Loucy (cell line): ENCODE measurements at regions not wholly inside any gene's neighbourhood (a gene's known extent, or its start where the extent isn't known, plus 50 kb on each side); places are given as distances from the start of the nearest gene placed in this dataset.

ENCODE experiments used
- H2AFZ ChIP-seq: fragments of 200-600 bp; sonication (generic); 2 replicates; pipeline ENCODE4 v1.6.0; 2016; ENCODE audit warnings: antibody characterized with exemption, mild to moderate bottlenecking, low read length, moderate library complexity
- H3F3A ChIP-seq: fragments of 200-600 bp; 2 replicates; pipeline ENCODE4 v1.6.0; 2016; ENCODE audit warnings: antibody characterized with exemption, low read depth, mild to moderate bottlenecking
- H3K27me3 ChIP-seq: fragments of 200-600 bp; sonication (generic); 2 replicates; pipeline ENCODE4 v1.6.1; 2014; ENCODE audit warnings: low read length, mild to moderate bottlenecking; ENCODE audit not compliant: insufficient read depth, poor library complexity, severe bottlenecking
- H3K36me3 ChIP-seq: fragments of 200-600 bp; sonication (generic); 2 replicates; pipeline ENCODE4 v1.6.1; 2016; ENCODE audit warnings: low read length; ENCODE audit not compliant: insufficient read depth
- H3K4me1 ChIP-seq: fragments of 200-600 bp; sonication (generic); 2 replicates; pipeline ENCODE4 v1.5.1; 2014; ENCODE audit warnings: low read length, mild to moderate bottlenecking; ENCODE audit not compliant: insufficient read depth, poor library complexity, severe bottlenecking
- H3K4me2 ChIP-seq: fragments of 200-600 bp; sonication (generic); 2 replicates; pipeline ENCODE4 v1.6.0; 2014; ENCODE audit warnings: antibody characterized with exemption, low read length, low read depth, mild to moderate bottlenecking; ENCODE audit not compliant: poor library complexity, severe bottlenecking
- H3K4me3 ChIP-seq: fragments of 200-600 bp; sonication (generic); 2 replicates; pipeline ENCODE4 v1.5.1; 2014; ENCODE audit warnings: low read length, mild to moderate bottlenecking, mixed read lengths; ENCODE audit not compliant: poor library complexity, severe bottlenecking
- H3K79me2 ChIP-seq: fragments of 200-600 bp; sonication (generic); 2 replicates; pipeline ENCODE4 v1.6.1; 2014; ENCODE audit warnings: low read length; ENCODE audit not compliant: insufficient read depth
- H3K9ac ChIP-seq: fragments of 200-600 bp; sonication (generic); 2 replicates; pipeline ENCODE4 v1.6.0; 2014; ENCODE audit warnings: mild to moderate bottlenecking, low read depth, low read length, moderate library complexity; ENCODE audit not compliant: poor library complexity, severe bottlenecking
- H3K9me2 ChIP-seq: fragments of 200-600 bp; sonication (generic); replicated peaks from 2 replicates; pipeline ENCODE4 v1.6.1; 2016; ENCODE audit warnings: low read depth, low read length, mixed read lengths
- H3K9me3 ChIP-seq: fragments of 200-600 bp; sonication (generic); 2 replicates; pipeline ENCODE4 v1.6.1; 2014; ENCODE audit warnings: mild to moderate bottlenecking, antibody characterized with exemption, low read length, low read depth; ENCODE audit not compliant: insufficient read depth
- H4K20me1 ChIP-seq: fragments of 200-600 bp; sonication (generic); 2 replicates; pipeline ENCODE4 v1.6.0; 2014; ENCODE audit warnings: antibody characterized with exemption, low read length, mild to moderate bottlenecking; ENCODE audit not compliant: insufficient read depth, poor library complexity, severe bottlenecking
- EZH2phosphoT487 ChIP-seq: fragments of 200-600 bp; IDR thresholded peaks from 2 replicates; pipeline ENCODE4 v1.6.1; 2018; ENCODE audit warnings: antibody characterized with exemption, mild to moderate bottlenecking, moderate library complexity, borderline replicate concordance
- TF ChIP-seq, protein P1 (sequence below): fragments of 200-600 bp; sonication (generic); conservative IDR thresholded peaks from 2 replicates; pipeline ENCODE4 v1.5.1; 2014; ENCODE audit warnings: mild to moderate bottlenecking, antibody characterized with exemption, low read length

GRCh38 chr1:234927971-234928640 lies 200.5 kb downstream of the TOMM20 start:
- TF ChIP-seq EZH2phosphoT487 = no peak
- TF ChIP-seq, protein P1, sequence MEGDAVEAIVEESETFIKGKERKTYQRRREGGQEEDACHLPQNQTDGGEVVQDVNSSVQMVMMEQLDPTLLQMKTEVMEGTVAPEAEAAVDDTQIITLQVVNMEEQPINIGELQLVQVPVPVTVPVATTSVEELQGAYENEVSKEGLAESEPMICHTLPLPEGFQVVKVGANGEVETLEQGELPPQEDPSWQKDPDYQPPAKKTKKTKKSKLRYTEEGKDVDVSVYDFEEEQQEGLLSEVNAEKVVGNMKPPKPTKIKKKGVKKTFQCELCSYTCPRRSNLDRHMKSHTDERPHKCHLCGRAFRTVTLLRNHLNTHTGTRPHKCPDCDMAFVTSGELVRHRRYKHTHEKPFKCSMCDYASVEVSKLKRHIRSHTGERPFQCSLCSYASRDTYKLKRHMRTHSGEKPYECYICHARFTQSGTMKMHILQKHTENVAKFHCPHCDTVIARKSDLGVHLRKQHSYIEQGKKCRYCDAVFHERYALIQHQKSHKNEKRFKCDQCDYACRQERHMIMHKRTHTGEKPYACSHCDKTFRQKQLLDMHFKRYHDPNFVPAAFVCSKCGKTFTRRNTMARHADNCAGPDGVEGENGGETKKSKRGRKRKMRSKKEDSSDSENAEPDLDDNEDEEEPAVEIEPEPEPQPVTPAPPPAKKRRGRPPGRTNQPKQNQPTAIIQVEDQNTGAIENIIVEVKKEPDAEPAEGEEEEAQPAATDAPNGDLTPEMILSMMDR = no peak
- no peaks in the 10 kb centered on the region for H3K79me2 ChIP-seq
- H3K4me1 ChIP-seq = peaks cover 41% of the 10 kb centered on the region
- H3K27me3 ChIP-seq = no peaks in the 10 kb centered on the region
- no peak overlapping the region for H3K4me3 ChIP-seq
- H3K36me3 ChIP-seq = no peaks in the 10 kb centered on the region
- H2AFZ ChIP-seq = peak overlapping the region; percentile 2; the same call in 1 of the 2 replicates
- H4K20me1 ChIP-seq = no peaks in the 10 kb centered on the region
- no peaks in the 10 kb centered on the region for H3F3A ChIP-seq
- no peaks in the 10 kb centered on the region for H3K9me2 ChIP-seq
- peak overlapping the region; percentile 51 for H3K4me2 ChIP-seq
- no peaks in the 10 kb centered on the region for H3K9me3 ChIP-seq
- H3K9ac ChIP-seq = peak overlapping the region; percentile 10

- H3K4me2 ChIP-seq = peak overlapping the region; percentile 51
- H3K36me3 ChIP-seq = no peaks in the 10 kb centered on the region
- H3K9me3 ChIP-seq = no peaks in the 10 kb centered on the region
- H3F3A ChIP-seq = no peaks in the 10 kb centered on the region
- H3K4me1 ChIP-seq = peaks cover 37% of the 10 kb centered on the region
- no peaks in the 10 kb centered on the region for H3K9me2 ChIP-seq
- H4K20me1 ChIP-seq = no peaks in the 10 kb centered on the region
- H2AFZ ChIP-seq = peak overlapping the region; percentile 2; the same call in 1 of the 2 replicates
- no peak overlapping the region for H3K4me3 ChIP-seq
- H3K27me3 ChIP-seq = no peaks in the 10 kb centered on the region
- H3K9ac ChIP-seq = peak overlapping the region; percentile 10
- H3K79me2 ChIP-seq = no peaks in the 10 kb centered on the region
- TF ChIP-seq EZH2phosphoT487 = no peak
- TF ChIP-seq, protein P1 = no peak
Observed at GRCh38 chr1:234927312-234927970, 201.2 kb downstream of the TOMM20 start.

GRCh38 chr1:234926559-234927311 lies 201.9 kb downstream of the TOMM20 start:
- no peaks in the 10 kb centered on the region for H3K79me2 ChIP-seq
- peak overlapping the region; percentile 22; the same call in 1 of the 2 replicates for H2AFZ ChIP-seq
- TF ChIP-seq, protein P1 = no peak
- no peaks in the 10 kb centered on the region for H3K36me3 ChIP-seq
- no peaks in the 10 kb centered on the region for H4K20me1 ChIP-seq
- peaks cover 37% of the 10 kb centered on the region for H3K4me1 ChIP-seq
- H3K9me2 ChIP-seq = no peaks in the 10 kb centered on the region
- H3K9ac ChIP-seq = peak overlapping the region; percentile 10
- H3K9me3 ChIP-seq = no peaks in the 10 kb centered on the region
- no peaks in the 10 kb centered on the region for H3F3A ChIP-seq
- H3K4me2 ChIP-seq = peak overlapping the region; percentile 16
- no peaks in the 10 kb centered on the region for H3K27me3 ChIP-seq
- no peak overlapping the region for H3K4me3 ChIP-seq
